Fibroblast of lung (primary cell): ENCODE measurements at regions not wholly inside any gene's neighbourhood (a gene's known extent, or its start where the extent isn't known, plus 50 kb on each side); places are given as distances from the start of the nearest gene placed in this dataset.

ENCODE experiments used
- DNase-seq, 2 donors: peaks; one replicate each; pipeline versions ENCODE4 v3.0.0 to v3.0.0-alpha.2; 2010; ENCODE audit warnings: low read depth in 2 of 2
- H2AFZ ChIP-seq: 2 replicates; pipeline ENCODE4 v1.5.1; 2012; ENCODE audit warnings: low read length, control low read depth, inconsistent platforms
- H3K27ac ChIP-seq: 2 replicates; pipeline ENCODE4 v1.5.1; 2011; ENCODE audit warnings: low read length, control low read depth; ENCODE audit not compliant: insufficient read depth
- H3K27me3 ChIP-seq: 2 replicates; pipeline ENCODE4 v1.5.1; 2011; ENCODE audit warnings: mild to moderate bottlenecking, low read length; ENCODE audit not compliant: control insufficient read depth, insufficient read depth
- H3K36me3 ChIP-seq: 2 replicates; pipeline ENCODE4 v1.5.1; 2011; ENCODE audit warnings: low read length; ENCODE audit not compliant: control insufficient read depth, insufficient read depth
- H3K4me1 ChIP-seq: 2 replicates; pipeline ENCODE4 v1.5.1; 2011; ENCODE audit warnings: low read length; ENCODE audit not compliant: control insufficient read depth, insufficient read depth; ENCODE audit errors: extremely low read depth
- H3K4me2 ChIP-seq: 2 replicates; pipeline ENCODE4 v1.5.1; 2011; ENCODE audit warnings: low read length, control low read depth; ENCODE audit not compliant: insufficient read depth; ENCODE audit errors: extremely low read depth
- H3K4me3 ChIP-seq, 4 experiments: fragments of 200-600 bp in 1 of 4; sonication (generic) in 1 of 4; replicated peaks in 1 of 4; 2 replicates each; pipeline ENCODE4 v1.5.1; 2011 to 2016; ENCODE audit warnings: low read length in 4 of 4, low read depth in 3 of 4, mild to moderate bottlenecking in 3 of 4, control low read depth in 2 of 4, inconsistent platforms in 1 of 4, mixed read lengths in 1 of 4; ENCODE audit not compliant: insufficient read depth in 1 of 4; ENCODE audit errors: control extremely low read depth in 1 of 4
- H3K79me2 ChIP-seq: 2 replicates; pipeline ENCODE4 v1.5.1; 2012; ENCODE audit warnings: mild to moderate bottlenecking, low read length, inconsistent platforms; ENCODE audit not compliant: control insufficient read depth, insufficient read depth
- H3K9ac ChIP-seq: 2 replicates; pipeline ENCODE4 v1.5.1; 2011; ENCODE audit warnings: mild to moderate bottlenecking, low read length, control low read depth; ENCODE audit not compliant: insufficient read depth
- H3K9me3 ChIP-seq: 2 replicates; pipeline ENCODE4 v1.5.1; 2012; ENCODE audit warnings: low read depth, low read length; ENCODE audit not compliant: control insufficient read depth, insufficient read depth
- H4K20me1 ChIP-seq: 2 replicates; pipeline ENCODE4 v1.5.1; 2011; ENCODE audit warnings: low read length; ENCODE audit not compliant: control insufficient read depth, insufficient read depth; ENCODE audit errors: extremely low read depth
- CTCF ChIP-seq, 2 donors: IDR thresholded peaks in 1 of 2; conservative IDR thresholded peaks in 1 of 2; 1 replicate in 1 of 2; 2 replicates in 1 of 2; pipeline ENCODE4 v1.5.1; 2011 to 2012; ENCODE audit warnings: low read length in 2 of 2, control low read depth in 1 of 2, inconsistent platforms in 1 of 2, low read depth in 1 of 2, mild to moderate bottlenecking in 1 of 2
- EZH2 ChIP-seq: IDR thresholded peaks from 2 replicates; pipeline ENCODE4 v1.5.1; 2012; ENCODE audit warnings: low read length, control low read depth, mild to moderate bottlenecking; ENCODE audit errors: missing control alignments

DNA sequence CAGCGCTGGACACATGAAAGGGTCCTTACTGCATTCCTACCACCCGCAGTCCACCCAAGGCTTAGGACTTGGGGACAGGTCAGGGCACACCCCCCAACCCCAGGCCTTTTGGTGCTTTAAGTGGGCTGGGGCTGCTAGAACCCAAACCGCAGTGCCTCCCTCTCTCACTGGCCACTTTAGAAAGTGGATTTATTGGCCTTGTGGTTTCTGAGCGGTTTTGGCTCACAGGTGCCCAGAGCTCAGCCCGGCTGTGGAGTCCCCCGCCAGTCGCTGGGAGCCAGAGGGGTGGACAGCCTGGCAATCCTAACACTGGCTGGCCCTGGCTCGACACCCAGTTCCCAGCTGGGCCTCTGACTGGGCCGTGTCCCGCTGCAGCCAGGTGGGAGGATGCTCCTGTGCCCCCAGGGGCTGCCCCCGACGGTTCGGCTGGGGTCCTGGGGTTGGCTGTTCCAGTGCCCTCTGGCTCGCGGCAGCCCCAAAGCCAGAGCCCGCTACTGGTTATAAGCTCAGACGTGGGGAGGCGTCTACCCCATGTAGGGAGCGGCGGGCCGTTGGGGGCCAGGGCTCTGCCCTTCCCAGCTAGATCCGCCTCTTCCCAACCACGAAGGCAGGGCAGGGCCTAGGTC is 65.2 kb upstream of the RNU6ATAC start:
- Histone ChIP-seq H3K27me3 (peaks cover 4% of the 10 kb centered on the region), H3K9me3 (no peaks in the 10 kb centered on the region), H3K36me3 (no peaks in the 10 kb centered on the region), H3K79me2 (no peaks in the 10 kb centered on the region), H3K4me1 (peaks cover 2% of the 10 kb centered on the region), H4K20me1 (no peaks in the 10 kb centered on the region), H3K4me3 (no peak overlapping the region), H3K9ac (no peak overlapping the region), H3K27ac (no peak overlapping the region), H2AFZ (no peak overlapping the region), H3K4me2 (no peak overlapping the region)
- DNase-seq = no peak
- TF ChIP-seq EZH2 (no peak), CTCF (conservative IDR thresholded peaks at IDR 0.05 in 1 of 2, IDR thresholded peaks at IDR 0.05 in 1 of 2; ENCODE audit: low read depth in 1 of 2, low read length in 2 of 2) (no peak)

DNA sequence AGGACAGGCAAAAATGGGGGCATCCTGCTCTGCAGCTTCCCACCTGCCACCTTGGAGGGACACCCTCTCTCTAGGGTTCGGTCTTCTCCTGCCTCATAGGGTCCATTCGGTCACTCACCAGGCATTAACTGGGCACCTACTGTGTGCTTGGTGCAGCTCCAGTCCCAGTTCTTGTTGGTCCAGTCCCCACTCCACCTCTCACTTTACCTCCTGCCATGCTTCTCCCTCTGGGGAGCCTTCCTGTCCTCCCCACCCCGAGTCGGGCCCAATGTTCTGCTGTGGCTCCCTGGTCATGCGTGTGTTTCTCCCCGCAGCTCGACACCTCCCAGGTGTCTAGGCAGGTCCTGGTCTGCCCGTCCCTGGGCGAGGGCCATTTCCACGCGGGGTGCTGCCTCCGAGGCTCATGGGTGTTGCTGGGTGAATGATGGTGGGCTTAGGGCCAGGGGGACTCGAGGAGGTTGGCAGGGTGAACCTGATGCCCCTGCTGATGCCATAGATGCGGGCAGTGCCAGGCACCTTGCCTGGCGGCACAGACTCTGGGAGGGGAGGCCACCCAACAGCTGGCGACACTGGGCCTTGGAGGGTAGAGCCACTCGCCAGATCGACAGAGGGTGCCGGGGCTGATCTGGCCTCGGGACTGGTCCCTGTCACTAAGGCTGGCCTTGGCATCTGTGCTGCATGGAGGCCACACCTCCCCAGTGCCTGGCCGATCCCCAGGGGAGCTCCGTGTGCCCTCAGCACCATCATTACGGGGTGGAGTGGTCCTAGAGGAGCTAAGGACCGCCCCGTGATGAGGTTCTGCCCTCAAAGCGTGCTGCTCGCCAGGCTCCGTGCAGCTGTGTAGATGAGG is 66.0 kb upstream of the RNU6ATAC start:
- Histone ChIP-seq H3K4me3 (no peak overlapping the region), H3K27me3 (peaks cover 4% of the 10 kb centered on the region), H3K4me2 (no peak overlapping the region), H3K79me2 (no peaks in the 10 kb centered on the region), H3K36me3 (no peaks in the 10 kb centered on the region), H3K9me3 (no peaks in the 10 kb centered on the region), H3K9ac (no peak overlapping the region), H3K4me1 (peaks cover 2% of the 10 kb centered on the region), H2AFZ (no peak overlapping the region), H4K20me1 (no peaks in the 10 kb centered on the region), H3K27ac (no peak overlapping the region)
- no peak for DNase-seq
- no peak for TF ChIP-seq EZH2
- no peak for TF ChIP-seq CTCF (conservative IDR thresholded peaks at IDR 0.05 in 1 of 2, IDR thresholded peaks at IDR 0.05 in 1 of 2; ENCODE audit: low read depth in 1 of 2, low read length in 2 of 2)

DNA sequence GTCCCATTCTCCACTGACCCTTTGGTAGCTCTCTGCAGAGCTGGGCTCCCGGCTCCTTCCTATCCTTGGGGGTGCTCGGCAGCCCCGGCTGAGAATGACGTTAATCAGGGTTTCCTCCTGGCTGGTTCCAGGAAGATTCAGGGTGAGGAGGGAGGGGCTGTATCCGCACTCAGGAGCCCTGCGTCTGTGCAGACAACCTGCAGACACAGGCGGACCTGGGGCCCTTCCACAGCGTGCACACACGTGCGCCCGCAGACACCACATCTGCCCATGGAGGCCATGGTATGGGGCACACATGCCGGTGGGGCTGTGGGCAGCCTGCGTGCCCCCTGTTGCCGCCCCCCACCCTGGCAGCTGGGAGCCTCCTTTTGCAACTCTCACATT is 66.6 kb upstream of the RNU6ATAC start:
- Histone ChIP-seq H3K4me3 (no peak overlapping the region), H3K36me3 (no peaks in the 10 kb centered on the region), H4K20me1 (no peaks in the 10 kb centered on the region), H3K4me1 (peaks cover 2% of the 10 kb centered on the region), H3K79me2 (no peaks in the 10 kb centered on the region), H3K9ac (no peak overlapping the region), H3K9me3 (no peaks in the 10 kb centered on the region), H3K4me2 (no peak overlapping the region), H2AFZ (no peak overlapping the region), H3K27me3 (peaks cover 4% of the 10 kb centered on the region), H3K27ac (no peak overlapping the region)
- no peak for TF ChIP-seq CTCF (conservative IDR thresholded peaks at IDR 0.05 in 1 of 2, IDR thresholded peaks at IDR 0.05 in 1 of 2; ENCODE audit: low read depth in 1 of 2, low read length in 2 of 2)
- TF ChIP-seq EZH2 = peak; percentile 25
- DNase-seq = no peak
